ENCODE measurements at regions not wholly inside any gene's neighbourhood (a gene's known extent, or its start where the extent isn't known, plus 50 kb on each side); places are given as distances from the start of the nearest gene placed in this dataset.
"Not testable (repeated sequence)": the region's sequence is repeated elsewhere in the genome, so short reads cannot be mapped to it uniquely, and the experiment has no call there.

DNA sequence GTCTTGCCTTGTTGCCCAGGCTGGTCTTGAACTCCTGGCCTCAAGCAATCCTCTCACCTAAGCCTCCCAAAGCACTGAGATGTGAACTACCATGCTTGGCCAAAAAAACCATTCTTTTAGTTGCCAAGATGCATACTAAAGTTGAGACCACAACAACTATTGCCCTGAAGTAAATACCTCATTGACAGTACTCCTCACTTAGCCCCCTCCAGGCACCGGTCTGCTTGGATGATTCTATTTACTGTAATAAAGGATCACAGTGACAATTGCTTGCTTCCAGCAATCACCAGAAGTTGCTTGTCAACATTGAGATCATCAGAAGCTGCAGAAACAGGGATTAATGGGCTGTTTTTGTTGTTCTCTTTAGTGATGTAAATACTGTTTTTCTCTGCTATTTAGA is 97.1 kb downstream of the CDRT15L2 start:
- H2AFZ ChIP-seq (ENCODE audit: low read length); H3K27ac ChIP-seq (ENCODE audit: low read depth, low read length); H3K36me3 ChIP-seq (ENCODE audit: insufficient read depth, low read length); H3K79me2 ChIP-seq (ENCODE audit: insufficient read depth, low read length); H4K20me1 ChIP-seq (ENCODE audit: insufficient read depth, low read length); H3K4me3 ChIP-seq (ENCODE audit: insufficient read depth, low read length); H3K27me3 ChIP-seq (ENCODE audit: insufficient read depth, low read length); H3K4me2 ChIP-seq (ENCODE audit: insufficient read depth, low read length); H3K4me1 ChIP-seq (ENCODE audit: insufficient read depth, low read length); DNase-seq (ENCODE audit: insufficient read length, low spot score, missing footprints); H3K9me3 ChIP-seq (ENCODE audit: low read depth, low read length): not testable (repeated sequence)

GRCh38 chr17:20677469-20677868 is 97.9 kb downstream of the CDRT15L2 start:
- DNase-seq (ENCODE audit: insufficient read length, low spot score, missing footprints); H3K27ac ChIP-seq (ENCODE audit: low read depth, low read length); H3K4me3 ChIP-seq (ENCODE audit: insufficient read depth, low read length); H3K79me2 ChIP-seq (ENCODE audit: insufficient read depth, low read length); H3K4me1 ChIP-seq (ENCODE audit: insufficient read depth, low read length); H3K27me3 ChIP-seq (ENCODE audit: insufficient read depth, low read length); H3K9me3 ChIP-seq (ENCODE audit: low read depth, low read length); H3K36me3 ChIP-seq (ENCODE audit: insufficient read depth, low read length); H2AFZ ChIP-seq (ENCODE audit: low read length); H3K4me2 ChIP-seq (ENCODE audit: insufficient read depth, low read length); H4K20me1 ChIP-seq (ENCODE audit: insufficient read depth, low read length): not testable (repeated sequence)

GRCh38 chr17:20678424-20678823 is 98.9 kb downstream of the CDRT15L2 start:
- not testable (repeated sequence) for DNase-seq (ENCODE audit: insufficient read length, low spot score, missing footprints); H3K4me3 ChIP-seq (ENCODE audit: insufficient read depth, low read length); H3K36me3 ChIP-seq (ENCODE audit: insufficient read depth, low read length); H3K4me2 ChIP-seq (ENCODE audit: insufficient read depth, low read length); H3K4me1 ChIP-seq (ENCODE audit: insufficient read depth, low read length); H3K9me3 ChIP-seq (ENCODE audit: low read depth, low read length); H3K27ac ChIP-seq (ENCODE audit: low read depth, low read length); H2AFZ ChIP-seq (ENCODE audit: low read length); H4K20me1 ChIP-seq (ENCODE audit: insufficient read depth, low read length); H3K27me3 ChIP-seq (ENCODE audit: insufficient read depth, low read length); H3K79me2 ChIP-seq (ENCODE audit: insufficient read depth, low read length)

DNA sequence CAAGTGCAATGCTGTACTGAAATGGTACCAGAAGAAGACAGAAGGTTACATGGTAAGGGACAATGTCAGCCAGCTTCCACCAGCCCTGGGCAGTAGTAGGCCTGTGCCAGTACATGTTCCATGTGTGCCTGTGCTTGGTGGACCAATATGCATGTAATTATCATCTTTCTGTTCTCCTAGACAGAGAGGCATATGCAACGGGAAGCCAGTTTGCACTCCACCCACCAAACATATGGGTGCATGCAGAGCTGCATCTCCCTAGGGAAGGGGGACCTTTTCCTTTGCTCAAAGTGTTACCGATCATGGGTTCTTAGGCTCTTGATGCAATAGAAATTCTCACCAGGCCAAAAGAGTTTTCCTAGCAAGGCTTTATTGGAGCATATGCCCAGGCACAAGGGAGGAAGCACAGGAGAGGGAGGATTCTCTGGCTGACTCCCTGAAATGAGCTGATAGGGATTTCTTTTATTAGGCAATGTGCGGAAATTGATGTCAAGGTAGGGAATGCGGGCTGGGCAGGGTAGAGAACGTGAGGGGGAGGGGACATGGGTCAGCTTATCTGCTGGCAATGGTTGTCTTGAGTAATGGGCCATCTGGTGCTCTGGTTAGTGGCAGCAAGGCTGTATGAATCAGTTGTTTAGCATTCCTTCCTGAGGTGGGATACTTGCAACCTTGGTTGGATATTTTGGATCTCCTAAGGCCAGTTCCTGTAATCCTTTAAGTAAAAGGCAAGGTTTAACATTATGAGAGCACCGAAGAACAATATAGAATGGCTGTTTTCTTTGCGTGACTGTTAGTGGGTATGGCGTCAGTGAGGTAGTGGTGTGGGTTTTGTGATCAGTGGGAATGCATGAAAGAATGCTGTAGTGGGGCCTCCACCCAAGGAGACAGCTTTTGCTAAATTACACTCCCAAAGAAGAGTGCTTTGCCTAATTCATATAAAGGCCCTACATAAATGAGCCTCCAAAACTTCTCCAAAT is 102.5 kb downstream of the CDRT15L2 start:
- H3K4me2 ChIP-seq (ENCODE audit: insufficient read depth, low read length); H3K27me3 ChIP-seq (ENCODE audit: insufficient read depth, low read length); H2AFZ ChIP-seq (ENCODE audit: low read length); H4K20me1 ChIP-seq (ENCODE audit: insufficient read depth, low read length); H3K4me3 ChIP-seq (ENCODE audit: insufficient read depth, low read length); H3K9me3 ChIP-seq (ENCODE audit: low read depth, low read length); H3K79me2 ChIP-seq (ENCODE audit: insufficient read depth, low read length); H3K4me1 ChIP-seq (ENCODE audit: insufficient read depth, low read length); H3K27ac ChIP-seq (ENCODE audit: low read depth, low read length); H3K36me3 ChIP-seq (ENCODE audit: insufficient read depth, low read length); DNase-seq (ENCODE audit: insufficient read length, low spot score, missing footprints): not testable (repeated sequence)

GRCh38 chr17:20683651-20684229 is 104.2 kb downstream of the CDRT15L2 start:
- not testable (repeated sequence) for H3K9me3 ChIP-seq (ENCODE audit: low read depth, low read length); H3K27ac ChIP-seq (ENCODE audit: low read depth, low read length); H3K4me2 ChIP-seq (ENCODE audit: insufficient read depth, low read length); H4K20me1 ChIP-seq (ENCODE audit: insufficient read depth, low read length); H3K27me3 ChIP-seq (ENCODE audit: insufficient read depth, low read length); H3K4me3 ChIP-seq (ENCODE audit: insufficient read depth, low read length); H3K4me1 ChIP-seq (ENCODE audit: insufficient read depth, low read length); DNase-seq (ENCODE audit: insufficient read length, low spot score, missing footprints); H3K79me2 ChIP-seq (ENCODE audit: insufficient read depth, low read length); H2AFZ ChIP-seq (ENCODE audit: low read length); H3K36me3 ChIP-seq (ENCODE audit: insufficient read depth, low read length)

- not testable (repeated sequence) for H2AFZ ChIP-seq (ENCODE audit: low read length); H3K27ac ChIP-seq (ENCODE audit: low read depth, low read length); H3K36me3 ChIP-seq (ENCODE audit: insufficient read depth, low read length); H3K27me3 ChIP-seq (ENCODE audit: insufficient read depth, low read length); DNase-seq (ENCODE audit: insufficient read length, low spot score, missing footprints); H4K20me1 ChIP-seq (ENCODE audit: insufficient read depth, low read length); H3K4me2 ChIP-seq (ENCODE audit: insufficient read depth, low read length); H3K4me1 ChIP-seq (ENCODE audit: insufficient read depth, low read length); H3K9me3 ChIP-seq (ENCODE audit: low read depth, low read length); H3K4me3 ChIP-seq (ENCODE audit: insufficient read depth, low read length); H3K79me2 ChIP-seq (ENCODE audit: insufficient read depth, low read length)
These were observed 105.5 kb downstream of the CDRT15L2 start for GRCh38 chr17:20684975-20685374.

DNA sequence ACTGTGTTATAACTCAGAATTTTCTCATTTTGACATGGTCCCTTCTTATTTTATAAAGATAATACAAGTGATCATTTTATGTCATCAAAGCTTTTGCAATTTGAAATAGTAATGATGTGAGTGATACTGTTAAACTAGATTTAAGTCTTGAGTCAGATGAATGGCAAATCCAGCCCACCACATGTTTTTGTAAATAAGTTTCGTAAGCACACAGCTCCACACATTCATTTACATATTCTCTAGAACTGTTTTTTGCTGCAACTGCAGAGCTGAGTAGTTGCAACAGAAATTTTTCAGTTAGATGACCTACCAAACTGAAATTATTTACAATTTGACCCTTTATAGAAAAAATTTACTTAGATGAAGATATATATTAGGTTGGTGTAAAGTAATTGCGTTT is 108.1 kb downstream of the CDRT15L2 start:
- H3K27ac ChIP-seq (ENCODE audit: low read depth, low read length); H2AFZ ChIP-seq (ENCODE audit: low read length); H3K27me3 ChIP-seq (ENCODE audit: insufficient read depth, low read length); H3K4me1 ChIP-seq (ENCODE audit: insufficient read depth, low read length); H3K4me2 ChIP-seq (ENCODE audit: insufficient read depth, low read length); H4K20me1 ChIP-seq (ENCODE audit: insufficient read depth, low read length); H3K79me2 ChIP-seq (ENCODE audit: insufficient read depth, low read length); H3K36me3 ChIP-seq (ENCODE audit: insufficient read depth, low read length); H3K9me3 ChIP-seq (ENCODE audit: low read depth, low read length); DNase-seq (ENCODE audit: insufficient read length, low spot score, missing footprints); H3K4me3 ChIP-seq (ENCODE audit: insufficient read depth, low read length): not testable (repeated sequence)

DNA sequence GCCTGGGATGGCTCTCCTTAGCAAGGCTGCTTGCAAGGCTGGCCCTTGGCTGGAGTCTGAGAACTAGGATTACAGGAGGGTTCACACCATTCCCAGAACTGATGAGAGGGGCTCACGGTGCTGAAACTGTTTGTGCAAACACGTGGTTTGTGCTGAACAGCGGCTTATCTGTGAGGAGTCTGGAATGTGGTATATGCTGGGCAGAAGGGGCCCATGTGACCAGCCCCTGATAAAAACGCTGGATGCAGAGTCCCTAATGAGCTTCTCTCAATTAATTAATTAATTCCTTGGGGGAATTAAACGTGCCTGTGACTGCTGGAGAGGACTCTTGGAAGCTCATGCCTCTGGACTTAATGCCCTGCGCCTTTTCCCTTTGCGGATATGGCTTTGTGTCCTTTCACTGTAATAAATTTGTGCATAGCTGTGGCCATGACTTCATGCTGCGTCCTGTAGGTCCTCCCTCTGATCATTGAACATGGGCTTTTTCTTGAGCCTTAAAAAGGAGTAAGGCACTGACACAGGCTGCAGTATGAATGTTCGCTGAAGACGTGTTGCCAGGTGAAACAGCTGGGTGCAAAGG is 109.7 kb downstream of the CDRT15L2 start:
- not testable (repeated sequence) for H3K27me3 ChIP-seq (ENCODE audit: insufficient read depth, low read length); DNase-seq (ENCODE audit: insufficient read length, low spot score, missing footprints); H3K27ac ChIP-seq (ENCODE audit: low read depth, low read length); H3K36me3 ChIP-seq (ENCODE audit: insufficient read depth, low read length); H3K4me3 ChIP-seq (ENCODE audit: insufficient read depth, low read length); H2AFZ ChIP-seq (ENCODE audit: low read length); H3K9me3 ChIP-seq (ENCODE audit: low read depth, low read length); H4K20me1 ChIP-seq (ENCODE audit: insufficient read depth, low read length); H3K4me2 ChIP-seq (ENCODE audit: insufficient read depth, low read length); H3K79me2 ChIP-seq (ENCODE audit: insufficient read depth, low read length); H3K4me1 ChIP-seq (ENCODE audit: insufficient read depth, low read length)

GRCh38 chr17:20692706-20693105 is 113.2 kb downstream of the CDRT15L2 start:
- not testable (repeated sequence) for H3K4me2 ChIP-seq (ENCODE audit: insufficient read depth, low read length); H3K4me1 ChIP-seq (ENCODE audit: insufficient read depth, low read length); H3K4me3 ChIP-seq (ENCODE audit: insufficient read depth, low read length); H4K20me1 ChIP-seq (ENCODE audit: insufficient read depth, low read length); H2AFZ ChIP-seq (ENCODE audit: low read length); H3K9me3 ChIP-seq (ENCODE audit: low read depth, low read length); H3K36me3 ChIP-seq (ENCODE audit: insufficient read depth, low read length); H3K27me3 ChIP-seq (ENCODE audit: insufficient read depth, low read length); H3K27ac ChIP-seq (ENCODE audit: low read depth, low read length); H3K79me2 ChIP-seq (ENCODE audit: insufficient read depth, low read length); DNase-seq (ENCODE audit: insufficient read length, low spot score, missing footprints)

Data from osteoblast (primary cell).